Thyroid gland (tissue), 4 donors: ENCODE measurements at regions not wholly inside any gene's neighbourhood (a gene's known extent, or its start where the extent isn't known, plus 50 kb on each side); places are given as distances from the start of the nearest gene placed in this dataset.

Experiments
- CTCF ChIP-seq, 6 experiments: fragments of 200-600 bp in 3 of 6; fragments of 450-650 bp in 3 of 6; sonication (generic) in 3 of 6; IDR thresholded peaks; one replicate each; pipeline ENCODE4 v1.5.1; 2016 to 2019; ENCODE audit warnings: antibody characterized with exemption in 6 of 6, mild to moderate bottlenecking in 2 of 6, inconsistent platforms in 1 of 6, moderate library complexity in 1 of 6
- POLR2A ChIP-seq, 2 donors: fragments of 450-650 bp; IDR thresholded peaks; one replicate each; pipeline ENCODE4 v1.6.1; 2017; ENCODE audit warnings: antibody characterized with exemption in 2 of 2, mild to moderate bottlenecking in 2 of 2, moderate library complexity in 1 of 2

GRCh38 chr6:81565071-81565470 is 187.4 kb downstream of the TENT5A start:
- TF ChIP-seq CTCF (IDR thresholded peaks at IDR 0.05), result no peak
- no peak for TF ChIP-seq POLR2A (IDR thresholded peaks at IDR 0.05)
